NCI-H82 treated with DMSO at 0.1 percent for 48 hours (cell line): ENCODE measurements at regions not wholly inside any gene's neighbourhood (a gene's known extent, or its start where the extent isn't known, plus 50 kb on each side); places are given as distances from the start of the nearest gene placed in this dataset.

Experiments used
- DNase-seq: peaks from one replicate; lab custom pipeline; 2025; ENCODE audit not compliant: unreplicated experiment; lab: John Stamatoyannopoulos, UW

DNA sequence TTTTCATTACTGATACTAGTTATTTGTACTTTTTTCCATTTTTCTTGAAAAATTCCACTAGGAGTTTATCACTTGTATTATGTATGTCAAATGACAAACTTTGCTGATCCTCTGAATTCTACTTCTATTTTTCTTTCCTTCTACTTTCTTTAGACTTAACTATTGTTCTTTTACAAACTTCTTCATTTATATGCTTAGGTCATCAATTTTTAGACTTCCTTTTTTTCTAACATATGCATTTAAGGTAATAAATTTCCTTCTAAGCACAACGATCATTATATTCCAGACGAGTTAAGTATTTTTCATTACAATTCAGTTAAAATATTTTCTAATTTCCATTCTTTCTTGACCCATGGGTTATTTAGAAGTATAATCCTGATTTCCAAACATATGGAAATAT is 240.8 kb downstream of the NHLRC3 start:
- DNase-seq = no peak

GRCh38 chr13:39281539-39282150 is 243.4 kb downstream of the NHLRC3 start:
- DNase-seq = no peak

GRCh38 chr13:39282400-39282972 is 244.2 kb downstream of the NHLRC3 start:
- no peak for DNase-seq

GRCh38 chr13:39283072-39283471 is 244.8 kb downstream of the NHLRC3 start:
- no peak for DNase-seq

GRCh38 chr13:39284801-39285388 is 246.6 kb downstream of the NHLRC3 start:
- no peak for DNase-seq
